HCT116 (cell line): ENCODE measurements at regions not wholly inside any gene's neighbourhood (a gene's known extent, or its start where the extent isn't known, plus 50 kb on each side); places are given as distances from the start of the nearest gene placed in this dataset.
"Not testable (repeated sequence)": the region's sequence is repeated elsewhere in the genome, so short reads cannot be mapped to it uniquely, and the experiment has no call there.

Source experiments
- CEBPB ChIP-seq: IDR thresholded peaks from 2 replicates; pipeline ENCODE4 v1.6.1; 2012; ENCODE audit warnings: low read depth
- EGR1 ChIP-seq: IDR thresholded peaks from 2 replicates; pipeline ENCODE4 v1.6.1; 2012; ENCODE audit warnings: low read depth
- EZH2 ChIP-seq: fragments of 200-600 bp; sonication (generic); IDR thresholded peaks from 2 replicates; pipeline ENCODE4 v1.6.1; 2017; ENCODE audit warnings: antibody characterized with exemption, mixed run types
- POLR2A ChIP-seq: IDR thresholded peaks from 2 replicates; pipeline ENCODE4 v1.7.0; 2011; ENCODE audit warnings: borderline replicate concordance; ENCODE audit not compliant: insufficient read depth, insufficient read length; ENCODE audit errors: extremely low read depth
- POLR2AphosphoS5 ChIP-seq: IDR thresholded peaks from 2 replicates; pipeline ENCODE4 v1.6.1; 2011; ENCODE audit warnings: mild to moderate bottlenecking, low read depth, low read length, moderate library complexity
- SRF ChIP-seq: IDR thresholded peaks from 2 replicates; pipeline ENCODE4 v1.6.1; 2012; ENCODE audit warnings: low read depth
- ZNF274 ChIP-seq: fragments of 200-500 bp; sonication (Bioruptor generic); IDR thresholded peaks from 2 replicates; pipeline ENCODE4 v1.6.1; 2014; ENCODE audit warnings: mild to moderate bottlenecking, low read depth, low read length, inconsistent platforms
- TF ChIP-seq, protein P1 (sequence below), 3 experiments: fragments of 200-600 bp in 1 of 3; sonication (generic) in 1 of 3; IDR thresholded peaks in 2 of 3; conservative IDR thresholded peaks in 1 of 3; 2 replicates each; pipeline ENCODE4 v1.5.1; 2012 to 2017; ENCODE audit warnings: low read depth in 2 of 3, low read length in 2 of 3, antibody characterized with exemption in 1 of 3, borderline replicate concordance in 1 of 3, control low read depth in 1 of 3, mild to moderate bottlenecking in 1 of 3, mixed read lengths in 1 of 3, mixed run types in 1 of 3, moderate library complexity in 1 of 3; ENCODE audit not compliant: insufficient read depth in 1 of 3

DNA sequence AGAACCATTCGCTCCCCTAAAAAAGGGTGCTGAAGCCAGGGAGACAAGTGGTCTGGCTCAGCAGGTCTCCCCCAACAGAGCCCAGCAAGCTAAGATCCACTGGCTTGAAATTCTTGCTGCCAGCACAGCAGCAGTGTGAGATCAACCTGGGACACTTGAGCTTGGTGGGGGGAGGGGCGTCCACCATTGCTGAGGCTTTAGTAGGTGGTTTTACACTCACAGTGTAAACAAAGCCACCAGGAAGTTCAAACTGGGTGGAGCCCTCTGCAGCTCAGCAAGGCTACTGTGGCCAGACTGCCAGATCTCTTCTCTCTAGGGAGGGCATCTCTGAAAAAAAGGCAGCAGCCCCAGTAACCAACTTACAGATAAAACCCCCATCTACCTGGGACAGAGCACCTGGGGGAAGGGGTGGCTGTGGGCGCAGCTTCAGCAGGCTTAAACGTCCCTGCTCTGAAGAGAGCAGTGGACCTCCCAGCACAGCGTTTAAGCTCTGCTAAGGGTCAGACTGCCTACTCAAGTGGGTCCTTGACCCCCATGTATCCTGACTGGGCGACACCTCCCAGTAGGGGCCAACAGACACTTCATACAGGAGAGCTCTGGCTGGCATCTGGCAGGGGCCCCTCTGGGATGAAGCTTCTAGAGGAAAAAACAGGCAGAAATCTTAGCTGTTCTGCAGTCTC lies 307.7 kb downstream of the AMY1C start:
- not testable (repeated sequence) for TF ChIP-seq POLR2AphosphoS5, SRF, POLR2A, ZNF274, EZH2, CEBPB, EGR1
- TF ChIP-seq, protein P1, sequence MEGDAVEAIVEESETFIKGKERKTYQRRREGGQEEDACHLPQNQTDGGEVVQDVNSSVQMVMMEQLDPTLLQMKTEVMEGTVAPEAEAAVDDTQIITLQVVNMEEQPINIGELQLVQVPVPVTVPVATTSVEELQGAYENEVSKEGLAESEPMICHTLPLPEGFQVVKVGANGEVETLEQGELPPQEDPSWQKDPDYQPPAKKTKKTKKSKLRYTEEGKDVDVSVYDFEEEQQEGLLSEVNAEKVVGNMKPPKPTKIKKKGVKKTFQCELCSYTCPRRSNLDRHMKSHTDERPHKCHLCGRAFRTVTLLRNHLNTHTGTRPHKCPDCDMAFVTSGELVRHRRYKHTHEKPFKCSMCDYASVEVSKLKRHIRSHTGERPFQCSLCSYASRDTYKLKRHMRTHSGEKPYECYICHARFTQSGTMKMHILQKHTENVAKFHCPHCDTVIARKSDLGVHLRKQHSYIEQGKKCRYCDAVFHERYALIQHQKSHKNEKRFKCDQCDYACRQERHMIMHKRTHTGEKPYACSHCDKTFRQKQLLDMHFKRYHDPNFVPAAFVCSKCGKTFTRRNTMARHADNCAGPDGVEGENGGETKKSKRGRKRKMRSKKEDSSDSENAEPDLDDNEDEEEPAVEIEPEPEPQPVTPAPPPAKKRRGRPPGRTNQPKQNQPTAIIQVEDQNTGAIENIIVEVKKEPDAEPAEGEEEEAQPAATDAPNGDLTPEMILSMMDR (IDR thresholded peaks at IDR 0.05 in 2 of 3, conservative IDR thresholded peaks at IDR 0.05 in 1 of 3; ENCODE audit: borderline replicate concordance in 1 of 3, insufficient read depth in 1 of 3, low read depth in 2 of 3, low read length in 2 of 3): not testable (repeated sequence)
